ENCODE measurements at regions not wholly inside any gene's neighbourhood (a gene's known extent, or its start where the extent isn't known, plus 50 kb on each side); places are given as distances from the start of the nearest gene placed in this dataset.
"Not testable (repeated sequence)": the region's sequence is repeated elsewhere in the genome, so short reads cannot be mapped to it uniquely, and the experiment has no call there.

- no peak for DNase-seq
Observed at GRCh38 chr20:12698817-12699216, 310.0 kb upstream of the SPTLC3 start.

GRCh38 chr20:12699374-12700228 lies 309.2 kb upstream of the SPTLC3 start:
- DNase-seq: no peak

GRCh38 chr20:12700701-12701100 lies 308.1 kb upstream of the SPTLC3 start:
- DNase-seq: no peak

- no peak for DNase-seq
Observed at GRCh38 chr20:12702312-12702711, 306.5 kb upstream of the SPTLC3 start.

- no peak for DNase-seq
Observed at GRCh38 chr20:12715371-12715770, 293.4 kb upstream of the SPTLC3 start.

GRCh38 chr20:12715991-12716680 lies 292.6 kb upstream of the SPTLC3 start:
- no peak for DNase-seq

- no peak for DNase-seq
Observed at GRCh38 chr20:12717061-12717460, 291.7 kb upstream of the SPTLC3 start.

GRCh38 chr20:12718619-12719018 lies 290.2 kb upstream of the SPTLC3 start:
- DNase-seq: no peak

- no peak for DNase-seq
Observed at GRCh38 chr20:12721636-12722035, 287.1 kb upstream of the SPTLC3 start.

- no peak for DNase-seq
Observed at GRCh38 chr20:12722091-12722490, 286.7 kb upstream of the SPTLC3 start.

- no peak for DNase-seq
Observed at GRCh38 chr20:12723811-12724210, 285.0 kb upstream of the SPTLC3 start.

GRCh38 chr20:12728782-12729181 lies 280.0 kb upstream of the SPTLC3 start:
- DNase-seq: no peak

- no peak for DNase-seq
Observed at GRCh38 chr20:12729326-12729725, 279.4 kb upstream of the SPTLC3 start.

GRCh38 chr20:12733811-12734210 lies 275.0 kb upstream of the SPTLC3 start:
- no peak for DNase-seq

- DNase-seq: no peak
Observed at GRCh38 chr20:12737497-12737896, 271.3 kb upstream of the SPTLC3 start.

GRCh38 chr20:12737900-12738299 lies 270.9 kb upstream of the SPTLC3 start:
- no peak for DNase-seq

- no peak for DNase-seq
Observed at GRCh38 chr20:12740647-12741046, 268.1 kb upstream of the SPTLC3 start.

GRCh38 chr20:12744037-12744436 lies 264.7 kb upstream of the SPTLC3 start:
- no peak for DNase-seq

GRCh38 chr20:12748359-12748994 lies 260.3 kb upstream of the SPTLC3 start:
- DNase-seq: no peak

GRCh38 chr20:12750221-12750620 lies 258.6 kb upstream of the SPTLC3 start:
- DNase-seq: no peak

GRCh38 chr20:12752900-12753693 lies 255.7 kb upstream of the SPTLC3 start:
- DNase-seq: not testable (repeated sequence)

- not testable (repeated sequence) for DNase-seq
Observed at GRCh38 chr20:12753742-12754141, 255.0 kb upstream of the SPTLC3 start.

GRCh38 chr20:12759493-12759892 lies 249.3 kb upstream of the SPTLC3 start:
- DNase-seq: not testable (repeated sequence)
